HepG2 (cell line): ENCODE measurements at regions not wholly inside any gene's neighbourhood (a gene's known extent, or its start where the extent isn't known, plus 50 kb on each side); places are given as distances from the start of the nearest gene placed in this dataset.
A peak's percentile ranks its signal among the peaks of the same experiment; 100 is the strongest.

Experiments
- ATAC-seq: fragments of 200-7000 bp; cut with Tn5 transposase; 3 replicates; pipeline ENCODE4 v1.9.1; 2020; ENCODE audit warnings: mild to moderate bottlenecking, moderate library complexity
- BruUV-seq: library from RNA; stranded (reverse); fragments of 400-500 nt; replicated peaks from 2 replicates; lab custom pipeline; 2021; lab: Mats Ljungman, UMichigan
- CTCF ChIA-PET: fragments of 300-600 bp; formaldehyde crosslinking; extraction: SDS; loops from one replicate; lab custom pipeline; 2021; ENCODE audit warnings: low total read pairs, inconsistent platforms, low intra/inter-chr PET ratio; lab: Yijun Ruan, JAX
- POLR2A ChIA-PET: fragments of 350-600 bp; sonication (Branson Sonifier 250); formaldehyde crosslinking; loops from one replicate; lab custom pipeline; 2020; ENCODE audit warnings: antibody characterized with exemption, inconsistent platforms; lab: Yijun Ruan, JAX
- DNase-seq: peaks from one replicate; pipeline ENCODE4 v3.0.0-alpha.2; 2015; ENCODE audit warnings: low spot score
- FAIRE-seq: peaks from 3 replicates; lab custom pipeline; 2011; peaks lifted over from hg19 to GRCh38; lab: Jason Lieb, UNC
- H2AFZ ChIP-seq: one replicate; pipeline ENCODE4 v1.6.1; 2011; ENCODE audit warnings: low read length, inconsistent platforms
- H3K27ac ChIP-seq: fragments of 300-600 bp; 3 replicates; pipeline ENCODE4 v1.8.0; 2011; ENCODE audit warnings: mixed run types, mild to moderate bottlenecking, mixed read lengths, low read length, inconsistent platforms; ENCODE audit not compliant: insufficient read depth; ENCODE audit errors: extremely low read length
- H3K27me3 ChIP-seq, 2 experiments: fragments of 200-600 bp in 1 of 2; 2 replicates in 1 of 2; 3 replicates in 1 of 2; pipeline versions ENCODE4 v1.6.0 to v1.8.0; 2011; ENCODE audit warnings: low read length in 2 of 2, mild to moderate bottlenecking in 2 of 2, moderate library complexity in 2 of 2, inconsistent platforms in 1 of 2; ENCODE audit not compliant: insufficient read depth in 2 of 2, control insufficient read depth in 1 of 2
- H3K36me3 ChIP-seq, 2 experiments: fragments of 200-600 bp in 1 of 2; replicated peaks in 1 of 2; 2 replicates in 1 of 2; 3 replicates in 1 of 2; pipeline versions ENCODE4 v1.5.1 to v1.8.0; 2011; ENCODE audit warnings: low read length in 2 of 2, inconsistent platforms in 1 of 2; ENCODE audit not compliant: insufficient read depth in 2 of 2, control insufficient read depth in 1 of 2
- H3K4me1 ChIP-seq: 2 replicates; pipeline ENCODE4 v1.5.1; 2012; ENCODE audit warnings: low read length, inconsistent platforms; ENCODE audit not compliant: insufficient read depth
- H3K4me2 ChIP-seq: 2 replicates; pipeline ENCODE4 v1.6.0; 2011; ENCODE audit warnings: low read depth, low read length, inconsistent platforms
- H3K4me3 ChIP-seq, 3 experiments: fragments of 200-600 bp in 1 of 3; sonication (generic), shearing (Covaris generic) in 1 of 3; replicated peaks in 1 of 3; 2 replicates each; pipeline ENCODE4 v1.5.1; 2011 to 2016; ENCODE audit warnings: low read length in 3 of 3, inconsistent platforms in 2 of 3, low read depth in 2 of 3, mild to moderate bottlenecking in 2 of 3, control low read depth in 1 of 3, mixed read lengths in 1 of 3; ENCODE audit not compliant: insufficient read depth in 1 of 3
- H3K79me2 ChIP-seq: one replicate; pipeline ENCODE4 v1.6.1; 2011; ENCODE audit warnings: low read length, inconsistent platforms; ENCODE audit not compliant: insufficient read depth
- H3K9ac ChIP-seq: 2 replicates; pipeline ENCODE4 v1.6.0; 2011; ENCODE audit warnings: mild to moderate bottlenecking, low read depth, low read length, inconsistent platforms; ENCODE audit not compliant: insufficient read depth
- H3K9me3 ChIP-seq: 2 replicates; pipeline ENCODE4 v1.5.1; 2012; ENCODE audit warnings: mild to moderate bottlenecking, low read length
- H4K20me1 ChIP-seq: 2 replicates; pipeline ENCODE4 v1.6.0; 2011; ENCODE audit warnings: inconsistent platforms, mild to moderate bottlenecking, low read length, moderate library complexity; ENCODE audit not compliant: insufficient read depth
- MIER3 ChIP-seq: IDR thresholded peaks from 2 replicates; pipeline ENCODE4 v1.6.1; 2016; ENCODE audit warnings: missing compliant biosample characterization, borderline replicate concordance
- NFATC3 ChIP-seq: sonication (generic); formaldehyde crosslinking; IDR thresholded peaks from 2 replicates; pipeline ENCODE4 v1.5.1; 2020; ENCODE audit warnings: mild to moderate bottlenecking, missing genetic modification reagents
- RAD51 ChIP-seq: fragments of 450-650 bp; IDR thresholded peaks from 2 replicates; pipeline ENCODE4 v1.6.1; 2016; ENCODE audit warnings: borderline replicate concordance
- SP4 ChIP-seq: sonication (generic); formaldehyde crosslinking; IDR thresholded peaks from 2 replicates; pipeline ENCODE4 v1.8.1; 2023; ENCODE audit warnings: mild to moderate bottlenecking, missing genetic modification reagents
- ZNF326 ChIP-seq: sonication (generic); formaldehyde crosslinking; IDR thresholded peaks from 2 replicates; pipeline ENCODE4 v1.4.0; 2020; ENCODE audit warnings: missing genetic modification reagents, borderline replicate concordance
- ZNF484 ChIP-seq: sonication (generic); formaldehyde crosslinking; IDR thresholded peaks from 2 replicates; pipeline ENCODE4 v1.5.1; 2020; ENCODE audit warnings: mild to moderate bottlenecking, low read depth, missing genetic modification reagents, borderline replicate concordance
- ZNF83 ChIP-seq: sonication (generic); formaldehyde crosslinking; IDR thresholded peaks from 2 replicates; pipeline ENCODE4 v1.4.0; 2020; ENCODE audit warnings: missing genetic modification reagents, mild to moderate bottlenecking, borderline replicate concordance
- ZSCAN21 ChIP-seq: sonication (generic); formaldehyde crosslinking; IDR thresholded peaks from 2 replicates; pipeline ENCODE4 v1.8.0; 2022; ENCODE audit warnings: mild to moderate bottlenecking, missing genetic modification reagents, moderate library complexity, borderline replicate concordance
- WGBS: methylation state at CpG from one replicate; pipeline ENCODE4 v1.1.6; 2017; ENCODE audit warnings: low lambda C conversion rate; 5-methylcytosine and 5-hydroxymethylcytosine counted together
- in situ Hi-C: cut with HindIII; loops from 2 replicates; pipeline ENCODE4 v1.10.0; 2017; ENCODE audit warnings: low pct_unique_long_range_greater_than_20kb; ENCODE audit not compliant: extremely low pct_ligation_motif_present
- intact Hi-C: fragments of 100-400 bp; cut with micrococcal nuclease; formaldehyde crosslinking; loops from one replicate; pipeline ENCODE4 v1.10.0; 2022; ENCODE audit not compliant: unreplicated experiment
- TF ChIP-seq, protein P1 (sequence below), 2 experiments: sonication (generic) in 1 of 2; formaldehyde crosslinking in 1 of 2; IDR thresholded peaks; 2 replicates each; pipeline versions ENCODE4 v1.5.1 to v1.6.1; 2011 to 2020; ENCODE audit warnings: borderline replicate concordance in 1 of 2, low read depth in 1 of 2, low read length in 1 of 2, mild to moderate bottlenecking in 1 of 2, missing genetic modification reagents in 1 of 2, moderate library complexity in 1 of 2
- TF ChIP-seq, protein P2 (sequence below): sonication (generic); formaldehyde crosslinking; IDR thresholded peaks from 2 replicates; pipeline ENCODE4 v1.4.0; 2020; ENCODE audit warnings: missing genetic modification reagents, mild to moderate bottlenecking, borderline replicate concordance
- TF ChIP-seq, protein P3 (sequence below): sonication (generic); formaldehyde crosslinking; IDR thresholded peaks from 2 replicates; pipeline ENCODE4 v1.8.1; 2023; ENCODE audit warnings: mild to moderate bottlenecking, moderate library complexity, missing genetic modification reagents

DNA sequence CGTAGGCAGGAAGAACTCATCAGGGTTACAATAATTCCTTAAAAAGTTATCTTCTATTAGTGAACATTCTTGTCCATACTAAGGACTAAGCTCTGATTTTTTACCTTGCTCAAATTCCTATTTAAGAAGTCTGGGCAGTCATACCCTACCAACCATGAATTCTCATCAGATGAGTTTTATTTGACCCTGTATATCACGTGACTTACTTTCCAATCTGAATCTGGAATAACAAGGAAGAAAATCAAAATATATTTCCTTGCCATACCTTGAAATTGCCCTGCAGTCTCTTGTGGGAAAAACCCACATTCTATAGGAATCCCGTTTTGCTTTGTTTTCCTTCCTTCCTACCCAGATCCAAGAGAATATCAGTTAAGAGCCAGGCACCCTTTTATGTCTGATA, 352.7 kb downstream of the AKAIN1 start:
- Histone ChIP-seq H3K27me3 (no peaks in the 10 kb centered on the region), H3K9me3 (peaks cover 62% of the 10 kb centered on the region), H3K36me3 (no peaks in the 10 kb centered on the region), H3K79me2 (no peaks in the 10 kb centered on the region), H2AFZ (no peak overlapping the region), H3K4me3 (no peak overlapping the region), H3K9ac (no peak overlapping the region), H4K20me1 (no peaks in the 10 kb centered on the region), H3K4me2 (no peak overlapping the region), H3K4me1 (no peaks in the 10 kb centered on the region), H3K27ac (no peak overlapping the region)
- intact Hi-C loops, result no loop called here
- ATAC-seq (no peak), DNase-seq (no peak), FAIRE-seq (no peak)
- peak; percentile 80 for TF ChIP-seq RAD51
- TF ChIP-seq, protein P1, sequence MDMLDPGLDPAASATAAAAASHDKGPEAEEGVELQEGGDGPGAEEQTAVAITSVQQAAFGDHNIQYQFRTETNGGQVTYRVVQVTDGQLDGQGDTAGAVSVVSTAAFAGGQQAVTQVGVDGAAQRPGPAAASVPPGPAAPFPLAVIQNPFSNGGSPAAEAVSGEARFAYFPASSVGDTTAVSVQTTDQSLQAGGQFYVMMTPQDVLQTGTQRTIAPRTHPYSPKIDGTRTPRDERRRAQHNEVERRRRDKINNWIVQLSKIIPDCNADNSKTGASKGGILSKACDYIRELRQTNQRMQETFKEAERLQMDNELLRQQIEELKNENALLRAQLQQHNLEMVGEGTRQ (IDR thresholded peaks at IDR 0.05; ENCODE audit: low read depth, low read length), result peak; percentile 36; the same call in 1 of the 2 replicates
- TF ChIP-seq, protein P1 (CRISPR knock-in tag; IDR thresholded peaks at IDR 0.05; ENCODE audit: borderline replicate concordance), result no peak
- TF ChIP-seq SP4, result no peak
- 9% methylated on average over 3 of the region's 3 CpGs for WGBS
- ChIA-PET POLR2A (no interaction called here), CTCF (no interaction called here)
- in situ Hi-C loops, result no loop called here
- BruUV-seq, result no TSS peak

DNA sequence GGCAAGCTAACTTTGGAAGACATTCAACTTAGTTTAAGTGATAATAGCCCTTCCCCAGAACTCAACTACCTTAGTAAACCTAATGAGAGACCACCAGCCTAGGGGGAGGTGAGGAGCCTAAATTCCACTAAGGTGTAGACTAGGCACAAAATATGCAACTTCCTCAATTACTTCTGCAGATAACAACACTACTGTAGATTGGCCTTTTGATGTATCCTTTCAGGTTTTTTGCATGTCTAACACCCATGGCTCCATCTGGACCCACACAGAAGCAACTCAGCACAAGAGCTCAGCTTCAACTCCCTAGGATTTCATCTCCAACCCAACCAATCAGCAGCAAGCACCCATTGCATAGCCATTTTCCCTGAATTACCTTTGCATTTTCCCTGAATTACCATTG, 353.3 kb downstream of the AKAIN1 start:
- Histone ChIP-seq H3K79me2 (no peaks in the 10 kb centered on the region), H3K27ac (no peak overlapping the region), H3K4me2 (no peak overlapping the region), H3K9ac (no peak overlapping the region), H3K4me1 (no peaks in the 10 kb centered on the region), H3K36me3 (no peaks in the 10 kb centered on the region), H3K4me3 (no peak overlapping the region), H3K9me3 (peaks cover 65% of the 10 kb centered on the region), H2AFZ (no peak overlapping the region), H4K20me1 (no peaks in the 10 kb centered on the region), H3K27me3 (no peaks in the 10 kb centered on the region)
- ATAC-seq (no peak), DNase-seq (no peak), FAIRE-seq (no peak)
- ChIA-PET POLR2A (no interaction called here), CTCF (no interaction called here)
- BruUV-seq, result no TSS peak
- intact Hi-C loops, result no loop called here
- no peak for TF ChIP-seq MIER3 (CRISPR knock-in tag)
- TF ChIP-seq, protein P2, sequence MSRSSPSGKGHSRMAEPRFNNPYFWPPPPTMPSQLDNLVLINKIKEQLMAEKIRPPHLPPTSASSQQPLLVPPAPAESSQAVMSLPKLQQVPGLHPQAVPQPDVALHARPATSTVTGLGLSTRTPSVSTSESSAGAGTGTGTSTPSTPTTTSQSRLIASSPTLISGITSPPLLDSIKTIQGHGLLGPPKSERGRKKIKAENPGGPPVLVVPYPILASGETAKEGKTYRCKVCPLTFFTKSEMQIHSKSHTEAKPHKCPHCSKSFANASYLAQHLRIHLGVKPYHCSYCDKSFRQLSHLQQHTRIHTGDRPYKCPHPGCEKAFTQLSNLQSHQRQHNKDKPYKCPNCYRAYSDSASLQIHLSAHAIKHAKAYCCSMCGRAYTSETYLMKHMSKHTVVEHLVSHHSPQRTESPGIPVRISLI (CRISPR knock-in tag), result no peak
- no peak for TF ChIP-seq ZNF326 (CRISPR knock-in tag)
- TF ChIP-seq ZNF83 (CRISPR knock-in tag), result no peak
- no peak for TF ChIP-seq NFATC3 (CRISPR knock-in tag)
- TF ChIP-seq ZSCAN21 (CRISPR knock-in tag), result no peak
- TF ChIP-seq ZNF484 (CRISPR knock-in tag), result no peak
- TF ChIP-seq, protein P3, sequence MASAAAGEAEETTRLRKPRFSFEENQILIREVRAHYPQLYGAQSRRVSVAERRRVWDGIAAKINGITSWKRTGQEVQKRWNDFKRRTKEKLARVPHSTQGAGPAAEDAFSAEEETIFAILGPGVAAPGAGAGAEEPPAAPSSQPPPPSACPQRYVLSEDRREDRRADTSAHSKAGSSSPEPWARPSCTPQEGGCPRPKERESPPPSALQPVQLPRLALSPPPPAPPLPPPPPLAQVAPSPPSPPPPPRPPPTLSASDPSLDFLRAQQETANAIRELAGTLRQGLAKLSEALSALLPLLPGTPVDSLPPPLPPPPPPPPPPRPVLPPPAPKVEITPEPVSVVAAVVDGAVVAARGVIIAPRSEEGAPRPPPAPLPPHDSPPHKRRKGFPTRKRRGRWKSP (CRISPR knock-in tag), result no peak
- in situ Hi-C loops, result no loop called here
